Gastrocnemius medialis (tissue), 4 donors: ENCODE measurements at regions not wholly inside any gene's neighbourhood (a gene's known extent, or its start where the extent isn't known, plus 50 kb on each side); places are given as distances from the start of the nearest gene placed in this dataset.

Experiments
- ATAC-seq, 2 donors: fragments of 150-250 bp; one replicate each; pipeline ENCODE4 v1.9.1; 2016
- DNase-seq, 2 donors: peaks; one replicate each; pipeline ENCODE4 v3.0.0-alpha.2; 2019
- H3K27ac ChIP-seq, 4 donors: fragments of 200-600 bp; sonication (generic); 1 replicate in 1 of 4; 2 replicates in 3 of 4; pipeline ENCODE4 v1.5.1; 2016 to 2018; ENCODE audit warnings: mild to moderate bottlenecking in 2 of 4, moderate library complexity in 1 of 4
- H3K27me3 ChIP-seq, 3 donors: fragments of 200-600 bp; sonication (generic) in 2 of 3; 1 replicate in 1 of 3; 2 replicates in 2 of 3; pipeline versions ENCODE4 v1.5.1 to v1.6.0; 2016 to 2019; ENCODE audit warnings: mild to moderate bottlenecking in 1 of 3, moderate library complexity in 1 of 3
- H3K36me3 ChIP-seq, 2 donors: fragments of 200-600 bp; sonication (generic) in 1 of 2; one replicate each; pipeline ENCODE4 v1.5.1; 2017 to 2018
- H3K4me1 ChIP-seq, 2 donors: fragments of 200-600 bp; sonication (generic) in 1 of 2; one replicate each; pipeline ENCODE4 v1.5.1; 2016 to 2017; ENCODE audit warnings: mild to moderate bottlenecking in 2 of 2
- H3K4me3 ChIP-seq, 4 donors: fragments of 200-600 bp; sonication (generic) in 3 of 4; 1 replicate in 1 of 4; 2 replicates in 3 of 4; pipeline ENCODE4 v1.5.1; 2016 to 2019; ENCODE audit warnings: mild to moderate bottlenecking in 2 of 4
- H3K9me3 ChIP-seq, 3 donors: fragments of 200-600 bp; sonication (generic) in 2 of 3; 1 replicate in 1 of 3; 2 replicates in 2 of 3; pipeline ENCODE4 v1.5.1; 2016 to 2019
- POLR2A ChIP-seq, 2 donors: fragments of 450-650 bp; IDR thresholded peaks; one replicate each; pipeline ENCODE4 v1.6.1; 2017; ENCODE audit warnings: antibody characterized with exemption in 2 of 2, mild to moderate bottlenecking in 2 of 2, moderate library complexity in 2 of 2
- in situ Hi-C, 4 donors: fragments of 200-750 bp; cut with MboI; loops; one replicate each; pipeline versions ENCODE4 v1.15.0 to v1.8.0; 2017; ENCODE audit warnings: low sequenced_read_pairs in 4 of 4
- intact Hi-C: fragments of 100-400 bp; cut with DNase I; formaldehyde crosslinking; loops from one replicate; pipeline ENCODE4 v1.15.1; 2023; ENCODE audit warnings: low total_unique reads
- TF ChIP-seq, protein P1 (sequence below), 5 experiments: fragments of 450-650 bp in 3 of 5; fragments of 200-600 bp in 2 of 5; sonication (generic) in 2 of 5; IDR thresholded peaks in 4 of 5; conservative IDR thresholded peaks in 1 of 5; 1 replicate in 4 of 5; 2 replicates in 1 of 5; pipeline ENCODE4 v1.5.1; 2016 to 2019; ENCODE audit warnings: antibody characterized with exemption in 5 of 5, mild to moderate bottlenecking in 3 of 5, moderate library complexity in 3 of 5

DNA sequence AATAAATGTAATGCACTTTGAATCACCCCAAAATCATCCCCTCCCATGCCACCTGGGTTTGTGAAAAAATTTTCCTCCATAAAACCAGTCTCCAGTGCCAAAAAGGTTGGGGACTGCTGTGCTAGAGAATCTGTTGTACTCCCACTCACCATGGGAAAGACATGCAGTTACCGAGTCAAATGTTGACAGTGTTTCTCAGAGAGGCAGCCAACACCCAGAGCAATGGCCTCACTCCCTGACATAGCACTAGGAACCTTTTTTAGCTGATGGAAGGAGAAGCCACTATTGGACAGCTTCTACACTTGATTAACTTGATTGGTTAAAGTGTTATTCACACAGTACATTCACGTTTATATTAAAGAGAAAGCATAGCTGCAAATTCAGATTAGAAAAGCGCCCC, 59.8 kb upstream of the MANEA start:
- Histone ChIP-seq H3K9me3 (no peaks in the 10 kb centered on the region), H3K27ac (no peak overlapping the region), H3K4me1 (no peaks in the 10 kb centered on the region), H3K27me3 (no peaks in the 10 kb centered on the region), H3K36me3 (no peaks in the 10 kb centered on the region), H3K4me3 (no peak overlapping the region)
- in situ Hi-C loops, result no loop called here
- DNase-seq (no peak), ATAC-seq (no peak)
- TF ChIP-seq, protein P1, sequence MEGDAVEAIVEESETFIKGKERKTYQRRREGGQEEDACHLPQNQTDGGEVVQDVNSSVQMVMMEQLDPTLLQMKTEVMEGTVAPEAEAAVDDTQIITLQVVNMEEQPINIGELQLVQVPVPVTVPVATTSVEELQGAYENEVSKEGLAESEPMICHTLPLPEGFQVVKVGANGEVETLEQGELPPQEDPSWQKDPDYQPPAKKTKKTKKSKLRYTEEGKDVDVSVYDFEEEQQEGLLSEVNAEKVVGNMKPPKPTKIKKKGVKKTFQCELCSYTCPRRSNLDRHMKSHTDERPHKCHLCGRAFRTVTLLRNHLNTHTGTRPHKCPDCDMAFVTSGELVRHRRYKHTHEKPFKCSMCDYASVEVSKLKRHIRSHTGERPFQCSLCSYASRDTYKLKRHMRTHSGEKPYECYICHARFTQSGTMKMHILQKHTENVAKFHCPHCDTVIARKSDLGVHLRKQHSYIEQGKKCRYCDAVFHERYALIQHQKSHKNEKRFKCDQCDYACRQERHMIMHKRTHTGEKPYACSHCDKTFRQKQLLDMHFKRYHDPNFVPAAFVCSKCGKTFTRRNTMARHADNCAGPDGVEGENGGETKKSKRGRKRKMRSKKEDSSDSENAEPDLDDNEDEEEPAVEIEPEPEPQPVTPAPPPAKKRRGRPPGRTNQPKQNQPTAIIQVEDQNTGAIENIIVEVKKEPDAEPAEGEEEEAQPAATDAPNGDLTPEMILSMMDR (IDR thresholded peaks at IDR 0.05 in 4 of 5, conservative IDR thresholded peaks at IDR 0.05 in 1 of 5), result no peak
- no peak for TF ChIP-seq POLR2A (IDR thresholded peaks at IDR 0.05)
- intact Hi-C loops, result no loop called here

DNA sequence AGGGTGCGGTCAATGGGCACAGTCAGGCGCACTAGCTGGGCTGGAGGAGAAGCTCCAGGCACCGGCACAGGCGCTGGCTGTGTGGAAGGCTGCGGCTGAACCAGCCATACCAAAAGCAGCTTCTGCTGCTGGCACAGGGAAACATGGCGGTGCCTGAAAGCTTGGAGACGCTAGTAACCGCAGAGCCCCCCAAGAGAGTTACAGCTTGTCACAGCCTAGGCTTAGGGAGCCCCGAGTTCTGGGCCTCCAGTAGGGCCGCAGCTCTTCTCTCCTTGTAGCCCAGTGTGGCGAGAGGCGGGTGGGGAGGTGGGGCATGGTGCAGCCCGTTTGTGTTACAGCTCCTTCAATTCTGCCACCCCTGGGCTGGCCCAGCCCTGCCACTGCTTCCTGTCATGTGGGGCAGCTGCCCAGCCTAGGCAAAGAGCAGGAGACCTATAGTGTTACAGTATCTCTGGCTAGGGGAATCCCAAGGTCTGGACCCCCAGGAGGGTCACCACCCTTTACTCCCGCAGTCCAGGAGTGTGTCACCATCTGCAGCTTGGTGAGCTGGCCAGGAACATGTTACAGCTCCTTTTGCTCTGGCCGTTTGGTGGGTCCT, 58.6 kb upstream of the MANEA start:
- no peak overlapping the region for H3K4me3 ChIP-seq
- H3K9me3 ChIP-seq, result no peaks in the 10 kb centered on the region
- no peak for DNase-seq
- in situ Hi-C loops, result no loop called here
- no peaks in the 10 kb centered on the region for H3K27me3 ChIP-seq
- intact Hi-C loops, result no loop called here
- no peaks in the 10 kb centered on the region for H3K36me3 ChIP-seq
- no peak for ATAC-seq
- TF ChIP-seq, protein P1 (IDR thresholded peaks at IDR 0.05 in 4 of 5, conservative IDR thresholded peaks at IDR 0.05 in 1 of 5), result no peak
- TF ChIP-seq POLR2A (IDR thresholded peaks at IDR 0.05), result no peak
- no peak overlapping the region for H3K27ac ChIP-seq
- no peaks in the 10 kb centered on the region for H3K4me1 ChIP-seq

DNA sequence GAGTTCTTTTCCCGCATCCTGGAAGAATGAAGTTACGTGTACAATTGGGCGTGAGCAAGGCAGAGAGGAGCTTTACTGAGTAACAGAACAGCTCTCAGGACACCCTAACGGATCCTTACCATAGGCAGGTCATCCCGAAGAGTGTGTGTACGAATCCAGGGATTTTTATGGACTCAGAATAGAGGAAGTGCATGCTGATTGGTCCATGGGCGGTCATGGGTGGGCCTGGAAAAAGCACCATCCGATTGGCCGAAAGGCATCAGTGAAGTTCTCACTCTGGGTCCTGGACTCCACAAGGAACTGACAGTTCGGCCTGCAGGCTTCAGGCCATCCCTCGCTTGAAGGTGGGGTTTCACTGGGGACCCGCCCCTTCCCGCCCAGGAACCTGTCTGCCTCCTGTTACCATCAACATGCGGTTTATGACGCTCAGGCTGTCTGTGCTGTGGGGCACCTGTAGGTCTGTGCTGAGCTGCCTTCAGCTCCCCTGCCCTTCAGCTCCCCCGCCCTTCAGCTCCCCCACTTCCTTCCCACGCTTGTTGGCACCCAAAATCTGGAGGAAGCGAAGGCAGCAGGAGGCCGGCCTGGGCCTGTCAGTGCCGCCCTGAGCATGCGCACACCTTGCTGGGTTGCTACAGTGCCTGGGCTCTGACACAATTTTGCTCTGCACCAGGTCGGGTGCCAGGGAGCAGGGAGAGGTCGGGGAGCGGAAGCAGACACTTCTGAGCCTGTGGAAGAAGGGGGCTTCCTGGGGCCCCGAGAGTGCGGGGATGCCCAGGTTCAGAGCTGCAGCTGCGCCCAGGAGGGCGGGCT, 57.9 kb upstream of the MANEA start:
- H3K4me3 ChIP-seq, result no peak overlapping the region
- intact Hi-C loops, result no loop called here
- H3K9me3 ChIP-seq, result no peaks in the 10 kb centered on the region
- DNase-seq (no peak), ATAC-seq (no peak)
- H3K27ac ChIP-seq, result no peak overlapping the region
- no peaks in the 10 kb centered on the region for H3K36me3 ChIP-seq
- TF ChIP-seq POLR2A (IDR thresholded peaks at IDR 0.05), result no peak
- TF ChIP-seq, protein P1 (IDR thresholded peaks at IDR 0.05 in 4 of 5, conservative IDR thresholded peaks at IDR 0.05 in 1 of 5), result no peak
- H3K4me1 ChIP-seq, result no peaks in the 10 kb centered on the region
- in situ Hi-C loops, result no loop called here
- H3K27me3 ChIP-seq, result no peaks in the 10 kb centered on the region

DNA sequence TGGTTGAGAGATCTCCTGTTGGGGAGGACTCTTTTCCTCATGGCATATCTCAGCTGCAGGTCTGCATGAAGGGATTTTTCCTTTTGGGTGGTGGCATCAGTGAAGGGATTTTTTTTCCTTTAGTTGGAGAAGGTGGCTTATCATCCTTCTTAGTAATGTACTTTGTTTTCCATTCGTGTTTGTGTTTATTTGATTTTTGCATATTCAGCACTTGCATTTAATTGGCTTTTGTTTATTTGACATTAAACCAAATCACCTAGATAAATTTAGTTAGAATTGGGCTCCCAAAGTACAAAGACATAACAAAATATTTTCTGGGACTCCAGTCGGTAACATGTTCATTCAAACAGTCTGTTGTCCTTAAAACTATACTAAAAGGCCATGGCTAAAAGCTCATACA, 56.2 kb upstream of the MANEA start:
- no peak overlapping the region for H3K27ac ChIP-seq
- intact Hi-C loops, result no loop called here
- TF ChIP-seq, protein P1 (IDR thresholded peaks at IDR 0.05 in 4 of 5, conservative IDR thresholded peaks at IDR 0.05 in 1 of 5), result no peak
- no peak for TF ChIP-seq POLR2A (IDR thresholded peaks at IDR 0.05)
- no peak overlapping the region for H3K4me3 ChIP-seq
- DNase-seq (no peak), ATAC-seq (no peak)
- in situ Hi-C loops, result no loop called here
- H3K4me1 ChIP-seq, result no peaks in the 10 kb centered on the region
- no peaks in the 10 kb centered on the region for H3K36me3 ChIP-seq
- no peaks in the 10 kb centered on the region for H3K9me3 ChIP-seq
- no peaks in the 10 kb centered on the region for H3K27me3 ChIP-seq
